ENCODE measurements at regions not wholly inside any gene's neighbourhood (a gene's known extent, or its start where the extent isn't known, plus 50 kb on each side); places are given as distances from the start of the nearest gene placed in this dataset.

DNA sequence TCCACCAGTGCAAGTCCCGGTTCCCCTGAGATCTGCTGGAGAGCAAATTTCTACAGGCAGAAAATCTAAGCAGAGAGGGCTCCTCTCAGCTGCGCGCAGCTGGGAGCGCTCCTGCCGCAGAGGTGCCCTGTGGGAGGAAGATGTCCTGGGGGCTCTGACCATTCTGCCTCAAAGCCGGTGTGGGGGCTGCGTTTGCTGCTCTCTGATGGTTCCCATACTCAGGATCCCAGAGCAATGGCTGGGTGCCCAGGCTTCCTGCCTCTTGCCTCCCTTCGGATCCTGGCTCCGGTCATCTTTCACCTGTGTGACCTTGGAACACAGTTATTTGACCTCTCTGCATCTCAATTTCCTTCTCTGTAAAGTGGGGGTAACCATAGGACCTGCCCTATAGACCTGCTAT is 434.2 kb downstream of the ZNF521 start:
- DNase-seq = no peak

DNA sequence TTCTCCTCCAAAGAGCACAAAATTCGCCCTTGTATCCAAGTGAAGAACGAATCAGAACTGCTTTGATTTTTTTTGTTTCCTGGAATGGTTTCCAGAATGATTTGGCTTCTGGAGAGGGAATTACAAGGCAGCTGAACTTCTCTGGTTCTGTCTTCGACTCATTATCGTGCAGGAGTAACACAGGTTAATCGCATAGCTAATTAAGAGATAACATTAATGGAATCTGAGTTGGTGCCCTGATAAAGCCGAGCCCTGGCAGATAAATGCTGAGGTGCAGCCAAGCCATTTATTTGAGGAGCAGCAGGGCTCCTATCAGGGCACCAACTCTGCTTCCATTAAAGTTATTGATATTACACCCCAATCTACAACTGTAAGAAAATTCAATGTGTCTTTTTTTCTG is 433.7 kb downstream of the ZNF521 start:
- no peak for DNase-seq

DNA sequence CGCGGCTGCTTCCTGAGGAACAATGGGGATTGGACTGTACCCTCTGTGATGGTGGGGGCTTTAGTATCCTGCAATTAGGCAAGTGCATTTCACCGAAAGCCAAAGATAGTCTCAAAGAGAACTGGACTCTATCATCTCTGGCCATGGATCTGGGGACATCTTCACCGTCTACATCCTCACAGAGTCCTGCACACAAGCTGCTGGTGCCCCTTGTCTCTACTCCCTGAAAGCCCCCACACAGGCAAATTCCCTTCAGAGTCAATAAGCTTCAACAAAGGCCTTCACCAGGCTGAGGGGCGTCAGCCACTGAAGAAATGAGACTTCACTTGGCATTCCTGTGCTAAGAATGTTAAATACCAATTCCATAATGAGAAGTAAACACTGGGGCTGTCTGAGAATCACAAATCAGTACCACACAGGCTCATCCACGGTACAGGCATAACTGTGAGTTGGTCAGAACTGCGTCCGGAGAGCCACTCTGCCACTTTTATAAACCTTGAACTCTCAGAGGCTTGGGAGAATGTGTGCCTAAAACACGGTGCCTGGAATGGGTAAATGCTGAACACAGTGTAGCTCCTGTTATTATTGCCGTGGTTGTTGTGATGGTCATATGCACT is 432.7 kb downstream of the ZNF521 start:
- no peak for DNase-seq

DNA sequence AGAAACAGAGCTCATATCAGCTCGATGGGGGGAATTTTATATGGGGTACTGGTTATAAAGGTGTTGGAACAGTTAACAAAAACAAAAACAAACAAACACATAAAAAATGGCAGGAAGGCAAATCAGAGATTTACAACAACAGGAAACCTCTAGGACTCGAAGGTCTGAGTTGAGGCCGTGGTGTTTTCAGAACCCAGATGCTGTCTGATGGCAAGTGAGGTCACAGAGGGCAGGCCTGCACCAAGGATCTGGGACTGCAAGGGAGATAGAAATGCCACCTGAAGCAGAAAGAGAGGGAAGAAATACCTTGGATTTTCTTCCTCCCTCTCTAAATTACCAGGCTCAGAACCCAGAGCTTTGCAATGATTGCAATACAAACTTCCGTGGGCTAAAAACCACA is 429.5 kb downstream of the ZNF521 start:
- no peak for DNase-seq

DNA sequence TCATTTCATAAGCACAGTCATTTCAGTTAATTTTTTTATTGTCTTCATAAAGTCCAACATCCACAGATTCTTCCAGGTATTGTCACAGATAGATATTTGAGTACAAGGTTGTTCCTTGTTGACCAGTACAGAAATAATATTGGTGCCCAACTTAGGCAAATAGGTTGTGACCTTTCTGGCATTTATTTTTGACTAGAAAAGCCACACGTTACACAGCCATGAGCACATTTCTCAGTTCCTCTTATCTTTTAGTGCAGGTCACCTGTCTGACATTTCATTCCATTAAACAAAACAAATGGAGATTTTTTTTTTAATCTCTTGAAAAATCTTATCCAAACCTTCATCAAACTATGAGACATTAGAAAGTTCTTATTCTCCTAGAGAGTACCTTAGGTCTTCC is 428.8 kb downstream of the ZNF521 start:
- DNase-seq = no peak

DNA sequence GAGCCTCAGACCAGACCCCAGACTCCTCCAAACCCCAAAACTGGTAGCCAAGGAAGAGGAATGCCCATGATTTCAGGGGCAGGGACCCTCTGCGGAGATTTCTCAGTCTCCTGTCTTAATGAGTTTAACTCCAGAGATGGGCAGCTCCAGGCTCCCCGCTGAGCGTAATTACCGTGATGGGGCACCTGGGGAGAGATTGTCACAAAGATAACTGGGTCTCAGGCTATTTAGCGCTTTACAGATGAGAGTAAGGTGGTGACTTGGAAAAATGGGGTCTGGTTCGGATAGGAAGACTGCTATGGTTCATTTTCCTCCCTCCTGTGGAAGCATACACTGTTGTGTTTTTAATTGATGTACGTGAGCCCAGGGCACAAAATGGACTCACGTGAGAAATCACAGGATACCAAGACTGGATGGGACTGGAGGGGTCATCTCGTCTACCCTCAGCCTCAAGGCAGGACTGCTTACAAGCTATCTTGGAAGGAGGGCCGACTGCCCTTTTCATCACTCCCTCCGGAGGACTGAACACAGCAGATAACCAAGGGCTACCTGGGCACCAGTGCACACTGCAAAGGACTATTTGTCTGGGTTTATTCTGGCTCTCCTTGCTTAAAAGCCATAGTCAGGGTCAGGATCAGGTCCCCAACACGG is 427.8 kb downstream of the ZNF521 start:
- DNase-seq = no peak

DNA sequence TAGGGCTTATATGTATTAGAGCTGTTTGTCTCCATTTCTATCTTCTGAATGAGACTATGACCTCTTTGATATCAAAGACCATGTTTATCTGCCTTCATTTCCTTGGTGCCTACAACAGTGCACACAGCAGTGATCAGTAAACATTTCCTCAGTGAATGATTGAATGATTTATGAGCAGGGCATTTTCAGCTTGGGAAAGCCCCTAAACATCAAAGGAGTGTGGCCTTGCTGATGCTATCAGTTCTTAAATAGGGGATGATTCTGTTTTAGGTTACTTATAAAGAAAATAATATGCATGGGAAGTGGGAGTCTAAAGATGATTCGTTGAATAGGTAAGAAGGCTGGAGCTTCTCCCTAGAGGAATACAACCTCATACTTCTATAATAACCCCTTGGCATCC is 425.3 kb downstream of the ZNF521 start:
- no peak for DNase-seq

DNA sequence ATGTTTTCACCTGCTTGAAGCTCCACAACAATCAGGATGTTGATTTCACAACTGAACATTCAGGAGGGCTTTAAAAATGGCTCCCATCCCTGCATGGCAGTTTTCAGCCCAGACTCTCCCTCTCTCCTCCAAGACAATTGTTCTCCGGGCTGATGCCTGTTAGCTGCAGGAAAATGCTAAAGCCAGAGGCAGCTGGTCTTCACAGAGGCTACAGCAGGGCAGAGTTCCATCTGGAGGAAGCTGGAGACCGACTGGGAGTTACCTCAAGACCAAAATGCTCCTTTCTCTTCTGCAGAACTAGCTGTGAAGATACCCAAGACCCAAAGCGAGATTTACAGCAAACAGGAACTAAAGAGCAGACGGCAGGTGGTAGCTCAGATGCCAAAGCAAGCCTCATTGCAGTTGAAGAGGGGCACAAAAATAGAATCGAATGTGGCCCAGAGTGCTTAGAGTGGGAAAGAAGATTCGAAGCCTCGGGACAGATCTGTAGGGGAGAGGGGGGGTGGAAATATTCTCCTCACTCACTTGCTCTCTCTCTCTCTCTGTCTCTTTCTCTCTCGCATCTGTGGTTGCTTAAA is 423.6 kb downstream of the ZNF521 start:
- no peak for DNase-seq

DNA sequence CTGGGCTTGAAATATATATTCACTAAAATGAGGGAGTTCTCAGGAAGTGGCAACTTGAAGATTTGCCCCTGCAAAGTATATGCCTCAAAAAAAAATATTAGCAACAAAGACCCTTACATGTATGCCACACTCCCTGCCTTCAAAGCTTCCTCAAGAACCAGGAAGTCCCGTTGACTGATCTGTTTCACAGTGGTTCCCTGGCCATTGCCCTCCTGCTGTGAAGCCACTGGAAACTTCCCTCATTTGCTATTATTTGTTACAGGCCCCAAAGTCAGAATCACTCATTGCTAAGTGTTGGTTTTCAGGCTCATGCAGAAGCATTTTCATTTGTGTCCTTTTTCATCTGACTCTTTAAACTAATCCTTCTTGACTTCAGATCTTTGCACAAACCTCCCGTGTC is 421.5 kb downstream of the ZNF521 start:
- no peak for DNase-seq

DNA sequence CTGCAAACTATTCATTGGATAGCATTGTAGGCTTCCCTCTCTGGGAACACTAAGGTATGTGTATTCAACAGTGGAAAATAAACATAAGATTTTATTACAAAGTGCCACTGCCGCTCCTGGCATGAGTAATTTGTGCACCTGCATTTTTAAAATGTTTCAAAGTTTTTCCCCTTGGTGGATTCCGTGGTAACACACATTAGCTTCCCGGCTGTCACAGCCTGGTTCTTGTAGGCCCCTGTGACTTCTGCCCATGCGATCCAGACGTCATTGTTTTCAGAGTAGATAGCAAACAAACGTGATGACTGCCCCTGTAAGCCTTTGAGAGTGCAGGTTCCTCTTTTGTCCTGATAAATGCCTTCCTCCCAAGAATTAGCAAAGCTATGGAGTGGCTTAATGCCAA is 421.0 kb downstream of the ZNF521 start:
- DNase-seq = no peak

DNA sequence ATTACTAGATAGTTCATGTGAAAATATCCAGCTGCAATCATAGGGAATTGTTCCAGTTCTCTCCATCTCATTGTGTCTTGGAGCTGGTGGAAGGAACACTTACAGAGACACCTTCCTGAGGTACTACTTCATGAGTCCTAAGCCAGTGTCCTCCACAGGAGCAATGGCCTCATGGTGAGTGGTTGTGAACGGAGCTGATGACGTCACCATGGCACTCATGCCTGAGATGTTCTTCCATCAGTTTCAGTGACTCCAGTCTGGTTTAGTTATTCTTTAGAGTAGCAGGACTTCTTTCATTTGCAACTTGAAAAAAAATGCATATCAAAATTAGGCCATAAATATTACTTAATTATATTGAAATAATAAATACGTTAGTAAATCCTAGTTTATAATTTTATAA is 418.6 kb downstream of the ZNF521 start:
- DNase-seq = no peak

DNA sequence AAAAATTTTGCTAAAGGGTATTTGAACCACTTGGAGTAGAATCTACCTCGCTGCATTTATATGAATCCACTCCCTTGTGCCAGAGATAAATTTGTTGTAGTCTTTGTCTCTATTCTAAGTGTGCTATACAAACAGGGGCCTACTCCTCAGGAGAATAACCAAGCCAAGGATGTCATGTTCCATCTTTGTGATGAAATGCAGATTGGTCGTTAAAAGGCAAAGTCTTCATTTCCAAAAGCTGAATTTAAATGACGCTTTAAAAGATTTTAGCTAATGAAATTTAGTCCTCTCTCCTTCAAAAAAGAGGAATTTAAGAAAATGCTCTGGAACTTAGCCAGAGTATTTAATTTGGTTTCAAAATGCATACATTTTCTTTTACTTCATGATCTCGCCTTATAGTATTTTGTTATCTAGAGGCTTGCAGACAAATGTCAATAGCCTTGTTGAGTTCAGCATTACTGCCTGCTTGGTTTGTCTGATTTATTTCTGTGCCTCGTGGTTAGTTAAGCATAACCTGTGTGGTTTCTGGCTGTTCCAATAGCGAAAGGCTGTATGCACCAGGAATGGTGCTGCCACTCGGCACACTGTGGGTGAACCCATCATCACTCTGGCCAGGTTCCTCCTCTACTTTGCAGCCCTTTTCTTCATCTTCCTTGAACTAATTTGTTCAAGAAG is 417.6 kb downstream of the ZNF521 start:
- no peak for DNase-seq

DNA sequence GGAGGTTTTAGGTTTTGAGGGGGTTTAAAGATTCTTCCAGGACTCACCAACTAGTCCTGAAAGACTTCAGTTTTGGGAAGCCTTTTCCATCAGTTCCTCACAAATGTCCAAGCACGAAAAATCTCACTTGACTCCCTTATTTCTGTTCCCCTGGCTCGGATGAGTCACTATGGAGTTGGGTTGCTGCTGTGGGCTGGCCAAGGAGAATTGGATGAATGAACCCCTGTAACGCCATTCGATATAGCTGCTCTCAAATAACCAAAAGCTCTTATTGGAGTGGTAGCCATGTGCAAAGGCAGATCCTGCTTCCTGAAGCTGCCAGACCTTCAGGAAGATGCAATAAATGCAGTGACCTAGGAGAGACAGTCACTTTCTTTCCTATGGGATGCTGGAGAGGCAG is 417.0 kb downstream of the ZNF521 start:
- no peak for DNase-seq

DNA sequence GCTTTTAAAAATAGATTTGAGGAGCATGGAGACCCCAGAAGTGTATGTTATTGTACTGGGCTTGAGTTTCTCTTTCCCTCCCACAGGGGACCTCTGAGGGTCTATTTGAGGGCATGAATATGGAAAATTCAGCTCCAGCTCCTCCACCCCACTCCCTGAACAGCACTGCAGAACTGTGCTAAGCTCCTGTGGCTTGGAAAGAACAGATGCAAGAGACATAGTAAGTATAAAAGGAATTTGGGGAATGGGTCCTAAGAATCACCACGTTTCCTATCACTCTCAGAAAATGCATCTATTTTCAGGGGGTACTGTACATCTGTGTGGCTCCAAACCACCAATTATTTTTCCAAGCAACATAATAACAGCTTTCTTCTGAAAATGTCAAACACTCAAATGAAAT is 416.1 kb downstream of the ZNF521 start:
- DNase-seq = no peak

DNA sequence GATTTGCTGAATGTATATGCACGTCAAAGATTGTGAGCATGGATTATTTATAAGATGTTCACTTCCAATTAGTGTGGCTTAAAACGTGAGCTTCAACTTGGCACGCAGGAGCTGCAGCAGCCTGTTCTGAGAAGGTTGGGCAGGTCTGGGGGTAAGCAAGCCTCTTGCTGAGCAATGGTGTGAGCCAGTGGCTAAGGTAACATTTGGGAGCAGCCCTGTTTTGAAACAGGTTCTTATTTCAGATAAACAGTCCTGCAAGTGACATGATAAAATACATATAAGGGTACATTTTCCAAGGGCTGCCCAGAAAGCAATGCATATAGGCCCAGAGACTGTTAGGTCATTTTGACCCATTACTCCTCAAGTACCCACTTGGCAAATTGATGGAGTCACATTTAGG is 415.3 kb downstream of the ZNF521 start:
- DNase-seq = peak; percentile 61

DNA sequence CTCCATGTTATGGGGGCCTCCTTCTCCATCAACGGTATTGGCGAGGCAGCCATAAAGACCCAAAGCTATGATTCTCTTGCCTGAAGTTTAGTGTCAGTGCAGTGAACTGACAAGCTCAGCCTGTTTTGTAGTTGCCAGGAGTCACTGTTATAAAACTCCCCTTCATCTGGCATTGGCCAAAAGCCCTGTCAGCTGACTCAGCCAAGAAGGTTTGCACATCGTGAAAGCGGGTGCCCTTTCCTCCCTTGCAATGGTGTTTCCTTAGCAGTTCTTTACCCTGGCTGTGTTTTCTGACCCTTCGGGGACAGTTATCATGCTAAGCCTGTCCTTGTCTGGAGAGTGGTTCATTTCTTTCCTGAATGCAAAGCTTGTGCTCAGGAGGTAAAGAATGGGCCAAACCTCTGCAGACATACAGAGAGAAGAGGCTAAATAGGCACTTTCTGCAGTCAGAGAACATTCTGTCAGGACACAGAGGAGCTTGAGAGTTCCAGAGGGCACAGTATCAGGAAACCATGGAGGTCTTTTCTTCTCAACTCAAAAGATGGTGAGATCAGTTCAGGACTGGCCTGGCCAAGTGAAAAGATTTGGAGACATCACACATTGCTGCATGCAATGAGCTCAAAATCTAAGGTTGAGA is 414.2 kb downstream of the ZNF521 start:
- DNase-seq = no peak

DNA sequence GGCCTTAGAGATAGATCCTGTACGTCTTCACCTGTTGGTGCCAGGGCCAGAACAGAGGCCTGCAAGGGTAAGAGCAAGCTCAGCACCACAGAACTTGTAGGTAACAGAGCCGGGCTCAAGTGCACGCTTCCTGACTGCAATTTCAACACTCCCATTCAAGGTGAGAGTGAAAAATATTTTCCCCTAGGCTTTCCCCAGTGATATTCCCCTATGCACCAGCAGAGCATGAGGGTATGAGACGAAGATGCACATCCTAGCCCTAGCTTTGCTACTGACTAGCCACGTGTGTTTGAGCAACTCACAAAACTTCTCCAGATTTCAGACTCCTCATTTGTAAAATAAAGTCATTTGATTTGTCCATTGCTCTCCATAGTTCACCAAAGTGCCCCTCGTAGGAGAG is 411.6 kb downstream of the ZNF521 start:
- DNase-seq = no peak

DNA sequence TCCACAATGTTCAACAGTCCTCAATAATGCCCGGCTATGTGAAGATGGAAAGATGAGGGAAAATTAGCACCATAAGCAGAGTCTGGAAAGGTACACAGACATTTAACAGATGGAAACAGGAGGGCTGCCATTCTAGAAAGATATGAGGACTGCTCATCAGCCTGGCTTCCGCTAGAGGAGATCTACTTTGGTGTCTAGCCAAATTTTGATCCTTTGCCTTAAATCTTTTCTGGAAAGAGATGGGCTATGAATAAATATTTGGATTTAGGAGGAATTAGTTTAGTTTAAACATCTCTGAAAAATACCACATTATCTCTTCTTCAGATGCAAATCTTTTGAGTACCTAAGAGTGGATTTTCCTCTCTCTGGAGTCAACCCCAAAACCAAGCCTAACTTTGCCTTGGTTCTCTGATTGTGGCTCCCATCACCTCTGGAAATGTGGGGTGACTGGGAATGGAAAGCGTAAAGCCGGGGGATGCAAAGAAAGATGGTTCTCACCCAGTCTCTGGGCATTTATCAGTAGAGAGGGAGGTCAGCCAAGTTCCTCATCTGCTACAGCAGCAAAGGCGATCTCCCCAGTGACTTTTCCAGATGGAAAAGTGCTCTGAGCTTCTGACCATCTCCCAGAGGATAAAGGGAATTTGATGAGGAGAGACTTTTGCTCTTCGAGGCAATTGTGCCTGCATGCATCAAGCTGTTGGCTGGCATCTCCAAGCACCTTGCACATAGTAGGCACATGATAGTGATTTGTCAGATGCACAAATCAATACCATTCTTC is 410.6 kb downstream of the ZNF521 start:
- DNase-seq = no peak

DNA sequence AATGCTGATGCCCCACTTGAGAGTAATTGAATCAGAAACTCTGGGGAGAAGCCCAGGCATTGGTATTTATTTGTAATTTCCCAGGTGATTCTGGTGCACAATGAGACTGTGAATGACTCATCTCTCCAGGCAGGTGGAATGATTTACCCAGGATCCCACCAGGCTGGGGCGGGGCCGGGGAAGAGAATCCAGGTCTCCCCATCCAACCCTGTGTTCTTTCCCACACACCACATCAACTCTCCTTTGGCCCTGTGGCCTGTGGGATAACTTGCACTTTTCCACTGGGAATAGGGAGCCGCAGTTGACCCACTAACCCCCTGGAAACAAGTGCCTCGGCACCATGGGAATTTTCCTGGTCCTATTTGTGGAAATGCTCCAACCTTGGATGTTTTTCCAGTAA is 409.8 kb downstream of the ZNF521 start:
- DNase-seq = no peak

DNA sequence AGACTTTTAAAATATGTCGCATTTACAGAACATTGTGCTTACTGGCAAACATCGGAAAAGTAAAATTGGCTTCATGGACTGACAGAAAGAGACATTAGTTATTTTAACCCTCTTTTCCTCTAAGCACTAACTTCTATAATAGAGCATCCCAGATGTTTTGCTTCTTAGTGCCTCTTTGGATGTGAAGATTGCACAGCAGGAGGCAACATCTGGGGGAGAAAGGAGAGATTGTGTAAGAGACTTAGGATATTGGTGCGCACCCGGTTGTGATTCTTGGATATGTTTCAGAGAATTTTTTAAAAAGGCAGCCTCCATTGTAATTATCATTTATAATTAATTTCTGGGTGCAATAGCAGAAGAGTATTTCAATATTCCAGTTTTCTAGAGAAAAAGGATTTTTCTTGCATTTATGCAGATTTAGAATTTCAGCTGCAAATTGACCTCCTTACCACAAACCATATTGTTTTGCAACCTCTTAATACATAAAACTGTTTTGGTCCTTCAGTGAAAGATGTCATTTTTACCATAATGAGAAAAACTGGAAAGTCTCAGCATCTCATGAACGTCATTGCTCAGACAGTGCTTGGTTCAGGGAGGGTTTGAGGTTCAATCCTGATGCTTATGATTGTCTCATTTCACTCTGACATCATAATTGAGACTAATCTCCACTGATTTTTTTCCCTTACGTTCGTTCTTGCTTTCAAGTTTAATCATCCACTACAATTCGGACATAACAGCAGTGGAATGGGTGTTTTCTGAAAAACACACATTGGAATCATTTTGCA is 404.3 kb downstream of the ZNF521 start:
- DNase-seq = no peak

DNA sequence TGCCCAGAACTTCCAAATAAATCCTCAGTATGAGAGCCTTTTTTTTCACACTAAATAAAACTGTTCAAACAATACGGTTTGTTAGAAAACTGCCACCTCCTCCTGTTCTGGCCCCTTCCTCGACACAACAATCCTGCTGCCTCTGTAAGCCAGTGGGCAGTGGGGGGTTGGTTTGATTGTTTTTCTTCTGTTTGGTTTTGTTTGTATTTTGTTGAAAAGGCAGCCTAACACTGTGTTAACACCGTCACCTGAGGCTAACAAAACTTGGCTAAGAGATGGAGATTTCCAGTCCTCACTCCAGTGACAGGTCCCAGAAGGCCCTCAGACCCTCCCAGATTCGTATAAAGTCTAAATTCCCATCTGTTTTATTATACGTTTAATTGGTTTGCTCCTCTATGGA is 402.1 kb downstream of the ZNF521 start:
- no peak for DNase-seq

DNA sequence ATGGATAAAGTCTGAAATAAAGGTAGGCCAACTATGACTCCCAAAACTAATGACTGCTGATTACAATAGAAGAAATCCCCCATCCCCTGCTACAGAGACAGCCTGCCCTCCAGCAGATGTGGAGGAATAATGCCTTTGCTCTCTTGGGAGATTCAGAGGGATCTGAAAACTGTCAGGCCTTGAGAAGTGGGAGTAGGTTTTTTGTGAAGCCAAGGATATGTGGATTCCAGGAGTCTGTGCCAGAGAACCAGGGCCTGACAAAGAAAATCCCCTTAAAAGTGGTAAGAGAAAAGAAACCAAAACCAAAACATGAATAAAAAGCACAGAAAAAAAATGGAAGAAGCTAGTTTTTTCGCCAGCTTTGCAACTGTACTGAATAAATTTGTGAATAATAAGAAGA is 397.6 kb downstream of the ZNF521 start:
- no peak for DNase-seq
